ENCODE measurements at regions not wholly inside any gene's neighbourhood (a gene's known extent, or its start where the extent isn't known, plus 50 kb on each side); places are given as distances from the start of the nearest gene placed in this dataset.

- Mint-ChIP-seq H3K36me3 (ENCODE audit: insufficient read depth) (peaks cover 4% of the 10 kb centered on the region), H3K4me1 (ENCODE audit: low read depth in 2 of 2) (peaks cover 25 to 40% of the 10 kb centered on the region in 2 donors), H3K27me3 (no peaks in the 10 kb centered on the region), H3K4me3 (peak overlapping the region; percentile 55 to 68), H3K27ac (peak overlapping the region; percentile 33 to 84), H3K9me3 (no peaks in the 10 kb centered on the region)
- ATAC-seq (replicated peaks) (peak; percentile 98), DNase-seq (peak; percentile 51 to 68 (median 62))
Measured at GRCh38 chr3:68088216-68088615, 433.8 kb upstream of the SUCLG2 start.

DNA sequence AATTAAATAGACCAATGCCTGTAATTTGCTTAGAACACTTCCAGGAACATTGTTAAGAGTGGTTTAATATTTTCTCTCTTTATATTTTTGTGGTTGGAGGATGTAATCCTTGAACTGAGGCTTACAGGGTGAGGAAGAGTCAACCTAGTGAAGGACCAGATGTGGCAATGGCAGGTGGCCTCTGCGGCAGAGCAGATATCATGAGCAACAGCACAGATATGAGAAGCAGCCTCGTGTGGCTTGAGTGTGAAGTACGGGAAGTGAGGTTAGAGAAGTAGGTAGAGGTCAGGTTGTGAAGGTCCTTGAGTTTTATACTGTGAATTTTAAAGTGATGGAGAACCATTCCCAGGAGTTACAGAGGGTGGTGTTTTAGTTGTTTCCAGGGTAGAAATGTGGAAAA, 417.6 kb upstream of the SUCLG2 start:
- Mint-ChIP-seq H3K27ac (peak overlapping the region in 1 of 2 donors; percentile 12), H3K27me3 (no peaks in the 10 kb centered on the region), H3K4me1 (ENCODE audit: low read depth in 2 of 2) (peaks cover 5 to 17% of the 10 kb centered on the region in 2 donors), H3K9me3 (peaks cover 0 to 5% of the 10 kb centered on the region in 2 donors), H3K4me3 (peak overlapping the region in 1 of 2 donors; percentile 0), H3K36me3 (ENCODE audit: insufficient read depth) (no peaks in the 10 kb centered on the region)
- DNase-seq (no peak), ATAC-seq (replicated peaks) (peak; percentile 79)

DNA sequence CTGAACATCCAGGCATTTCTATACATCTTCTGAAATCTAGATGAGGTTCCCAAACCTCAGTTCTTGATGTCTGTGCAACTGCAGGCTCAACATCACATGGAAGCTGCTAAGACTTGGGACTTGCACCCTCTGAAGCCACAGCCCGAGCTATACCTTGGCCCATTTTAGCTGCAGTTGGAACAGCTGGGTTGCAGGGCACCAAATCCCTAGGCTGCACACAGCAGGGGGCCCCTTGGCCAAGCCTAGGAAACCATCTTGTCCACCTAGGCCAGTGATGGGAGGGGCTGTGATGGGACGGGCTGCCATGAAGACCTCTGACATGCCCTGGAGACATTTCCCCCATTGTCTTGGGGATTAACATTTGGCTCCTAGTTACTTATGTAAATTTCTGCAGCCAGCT, 415.8 kb upstream of the SUCLG2 start:
- H3K9me3 Mint-ChIP-seq = peaks cover 0 to 5% of the 10 kb centered on the region in 2 donors
- H3K36me3 Mint-ChIP-seq (ENCODE audit: insufficient read depth) = no peaks in the 10 kb centered on the region
- no peak for DNase-seq
- peaks cover 5 to 15% of the 10 kb centered on the region in 2 donors for H3K4me1 Mint-ChIP-seq (ENCODE audit: low read depth in 2 of 2)
- H3K27me3 Mint-ChIP-seq = no peaks in the 10 kb centered on the region
- ATAC-seq (replicated peaks) = no peak
- no peak overlapping the region for H3K27ac Mint-ChIP-seq
- no peak overlapping the region for H3K4me3 Mint-ChIP-seq

- DNase-seq (no peak), ATAC-seq (replicated peaks) (no peak)
- peaks cover 0 to 5% of the 10 kb centered on the region in 2 donors for H3K9me3 Mint-ChIP-seq
- no peaks in the 10 kb centered on the region for H3K27me3 Mint-ChIP-seq
- no peaks in the 10 kb centered on the region for H3K36me3 Mint-ChIP-seq (ENCODE audit: insufficient read depth)
- H3K4me3 Mint-ChIP-seq = no peak overlapping the region
- H3K4me1 Mint-ChIP-seq (ENCODE audit: low read depth in 2 of 2) = peaks cover 4 to 5% of the 10 kb centered on the region in 2 donors
- no peak overlapping the region for H3K27ac Mint-ChIP-seq
Measured at GRCh38 chr3:68067314-68067713, 412.9 kb upstream of the SUCLG2 start.

GRCh38 chr3:68062926-68063325, 408.5 kb upstream of the SUCLG2 start:
- no peak overlapping the region for H3K27ac Mint-ChIP-seq

DNA sequence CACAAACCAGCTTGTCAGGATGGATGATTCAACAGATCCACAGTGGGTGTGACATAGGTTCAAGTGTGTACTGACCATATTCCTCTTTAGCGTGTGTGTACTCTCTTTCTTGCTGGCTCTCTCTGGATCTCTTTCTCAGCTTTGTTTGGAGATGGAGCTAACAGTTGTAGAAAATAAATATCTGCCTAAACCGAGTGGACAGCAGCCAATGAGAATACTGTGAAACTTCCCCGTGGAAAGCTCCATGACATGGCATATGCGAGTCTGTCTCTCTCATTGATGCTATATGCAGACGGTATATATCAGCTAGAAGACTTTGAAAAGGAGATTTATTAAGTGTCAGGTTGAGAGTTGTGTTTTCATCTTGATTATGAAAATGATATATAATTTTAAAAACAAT, 406.5 kb upstream of the SUCLG2 start:
- H3K27me3 Mint-ChIP-seq = no peaks in the 10 kb centered on the region
- no peak overlapping the region for H3K27ac Mint-ChIP-seq
- no peak overlapping the region for H3K4me3 Mint-ChIP-seq
- H3K4me1 Mint-ChIP-seq (ENCODE audit: low read depth in 2 of 2) = peaks cover 20 to 39% of the 10 kb centered on the region in 2 donors
- H3K36me3 Mint-ChIP-seq (ENCODE audit: insufficient read depth) = peaks cover 4% of the 10 kb centered on the region
- ATAC-seq (replicated peaks) (no peak), DNase-seq (no peak)
- H3K9me3 Mint-ChIP-seq = no peaks in the 10 kb centered on the region

More at GRCh38 chr3:68062926-68063325, 408.5 kb upstream of the SUCLG2 start:
- DNase-seq = no peak
- H3K4me1 Mint-ChIP-seq (ENCODE audit: low read depth in 2 of 2) = peaks cover 12 to 26% of the 10 kb centered on the region in 2 donors
- no peak overlapping the region for H3K4me3 Mint-ChIP-seq
- no peak for ATAC-seq (replicated peaks)
- no peaks in the 10 kb centered on the region for H3K27me3 Mint-ChIP-seq
- H3K9me3 Mint-ChIP-seq = no peaks in the 10 kb centered on the region
- H3K36me3 Mint-ChIP-seq (ENCODE audit: insufficient read depth) = no peaks in the 10 kb centered on the region

- DNase-seq = no peak
- H3K4me3 Mint-ChIP-seq = peak overlapping the region in 1 of 2 donors; percentile 32
- no peak overlapping the region for H3K27ac Mint-ChIP-seq
- peaks cover 4% of the 10 kb centered on the region for H3K36me3 Mint-ChIP-seq (ENCODE audit: insufficient read depth)
- no peaks in the 10 kb centered on the region for H3K27me3 Mint-ChIP-seq
- no peak for ATAC-seq (replicated peaks)
- no peaks in the 10 kb centered on the region for H3K9me3 Mint-ChIP-seq
- H3K4me1 Mint-ChIP-seq (ENCODE audit: low read depth in 2 of 2) = peaks cover 20 to 40% of the 10 kb centered on the region in 2 donors
Measured at GRCh38 chr3:68060191-68060590, 405.8 kb upstream of the SUCLG2 start.

GRCh38 chr3:68059628-68060152, 405.3 kb upstream of the SUCLG2 start:
- Mint-ChIP-seq H3K4me1 (ENCODE audit: low read depth in 2 of 2) (peaks cover 20 to 40% of the 10 kb centered on the region in 2 donors), H3K27ac (no peak overlapping the region), H3K27me3 (no peaks in the 10 kb centered on the region), H3K36me3 (ENCODE audit: insufficient read depth) (peaks cover 4% of the 10 kb centered on the region), H3K9me3 (no peaks in the 10 kb centered on the region), H3K4me3 (peak overlapping the region in 1 of 2 donors; percentile 55)
- DNase-seq = no peak
- ATAC-seq (replicated peaks) = no peak

- H3K4me3 Mint-ChIP-seq = peak overlapping the region; percentile 37 to 55
- ATAC-seq (replicated peaks) (peak; percentile 99), DNase-seq (peak; percentile 40 to 66 (median 47))
- H3K9me3 Mint-ChIP-seq = no peaks in the 10 kb centered on the region
- peaks cover 4% of the 10 kb centered on the region for H3K36me3 Mint-ChIP-seq (ENCODE audit: insufficient read depth)
- H3K4me1 Mint-ChIP-seq (ENCODE audit: low read depth in 2 of 2) = peaks cover 20 to 40% of the 10 kb centered on the region in 2 donors
- H3K27me3 Mint-ChIP-seq = no peaks in the 10 kb centered on the region
- H3K27ac Mint-ChIP-seq = peak overlapping the region in 1 of 2 donors; percentile 77
Measured at GRCh38 chr3:68057637-68058320, 403.4 kb upstream of the SUCLG2 start.

DNA sequence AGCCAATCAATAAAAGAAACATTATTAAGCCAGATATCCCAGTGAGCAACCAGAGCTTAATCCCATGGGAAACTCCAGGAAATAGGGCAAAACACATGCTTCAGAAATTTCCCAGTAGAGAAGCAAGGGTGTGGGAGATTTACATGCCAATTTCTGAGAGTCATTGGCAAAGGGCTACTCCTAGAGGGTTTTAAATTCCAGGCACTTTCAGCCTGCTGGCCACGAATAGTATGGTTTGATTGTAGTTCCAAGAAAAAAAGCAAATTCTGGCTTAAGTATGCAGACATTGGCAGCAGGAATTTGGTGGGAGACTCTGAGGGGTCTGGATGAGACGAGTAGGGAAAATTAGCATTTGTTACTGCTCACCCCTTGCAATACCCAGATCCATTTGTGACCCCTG, 402.1 kb upstream of the SUCLG2 start:
- peaks cover 4% of the 10 kb centered on the region for H3K36me3 Mint-ChIP-seq (ENCODE audit: insufficient read depth)
- H3K27ac Mint-ChIP-seq = peak overlapping the region in 1 of 2 donors; percentile 77
- peaks cover 6 to 9% of the 10 kb centered on the region in 2 donors for H3K27me3 Mint-ChIP-seq
- DNase-seq = no peak
- ATAC-seq (replicated peaks) = no peak
- no peaks in the 10 kb centered on the region for H3K9me3 Mint-ChIP-seq
- H3K4me3 Mint-ChIP-seq = peak overlapping the region in 1 of 2 donors; percentile 55
- H3K4me1 Mint-ChIP-seq (ENCODE audit: low read depth in 2 of 2) = peaks cover 21 to 40% of the 10 kb centered on the region in 2 donors

- no peaks in the 10 kb centered on the region for H3K9me3 Mint-ChIP-seq
- ATAC-seq (replicated peaks) = no peak
- no peak for DNase-seq
- peaks cover 4% of the 10 kb centered on the region for H3K36me3 Mint-ChIP-seq (ENCODE audit: insufficient read depth)
- no peak overlapping the region for H3K27ac Mint-ChIP-seq
- peaks cover 11 to 12% of the 10 kb centered on the region in 2 donors for H3K27me3 Mint-ChIP-seq
- no peak overlapping the region for H3K4me3 Mint-ChIP-seq
- H3K4me1 Mint-ChIP-seq (ENCODE audit: low read depth in 2 of 2) = peaks cover 21 to 35% of the 10 kb centered on the region in 2 donors
Measured at GRCh38 chr3:68055215-68055614, 400.8 kb upstream of the SUCLG2 start.

DNA sequence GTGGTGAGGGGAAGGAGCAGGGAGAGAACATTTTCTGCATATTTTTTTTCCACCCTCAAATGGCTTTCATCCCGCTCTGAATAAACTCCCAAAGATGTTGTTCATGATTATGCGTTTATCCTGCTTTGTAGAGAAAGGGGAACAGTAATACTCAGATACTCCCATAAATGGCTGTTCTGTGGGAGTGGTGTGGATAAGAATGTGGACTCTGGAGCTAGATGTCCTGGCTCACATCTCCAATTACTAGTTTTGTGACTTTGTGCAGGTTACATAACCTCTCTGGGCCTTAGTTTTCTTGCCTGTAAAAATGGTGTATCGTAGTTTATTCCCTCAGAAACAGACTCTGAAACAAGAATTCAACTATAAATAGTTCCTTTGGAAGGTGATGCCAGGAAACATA, 395.4 kb upstream of the SUCLG2 start:
- H3K4me3 Mint-ChIP-seq = no peak overlapping the region

GRCh38 chr3:68045976-68046375, 391.6 kb upstream of the SUCLG2 start:
- no peak overlapping the region for H3K27ac Mint-ChIP-seq
- peaks cover 15 to 24% of the 10 kb centered on the region in 2 donors for H3K27me3 Mint-ChIP-seq
- peaks cover 2% of the 10 kb centered on the region for H3K36me3 Mint-ChIP-seq (ENCODE audit: insufficient read depth)
- no peaks in the 10 kb centered on the region for H3K9me3 Mint-ChIP-seq
- H3K4me1 Mint-ChIP-seq (ENCODE audit: low read depth in 2 of 2) = peaks cover 0 to 3% of the 10 kb centered on the region in 2 donors
- DNase-seq = no peak
- H3K4me3 Mint-ChIP-seq = no peak overlapping the region
- ATAC-seq (replicated peaks) = no peak

More for the DNA sequence above, 395.4 kb upstream of the SUCLG2 start:
- Mint-ChIP-seq H3K4me1 (ENCODE audit: low read depth in 2 of 2) (peaks cover 0 to 4% of the 10 kb centered on the region in 2 donors), H3K9me3 (no peaks in the 10 kb centered on the region), H3K27ac (no peak overlapping the region), H3K27me3 (peaks cover 24 to 30% of the 10 kb centered on the region in 2 donors), H3K36me3 (ENCODE audit: insufficient read depth) (peaks cover 2% of the 10 kb centered on the region)
- DNase-seq (no peak), ATAC-seq (replicated peaks) (no peak)

DNA sequence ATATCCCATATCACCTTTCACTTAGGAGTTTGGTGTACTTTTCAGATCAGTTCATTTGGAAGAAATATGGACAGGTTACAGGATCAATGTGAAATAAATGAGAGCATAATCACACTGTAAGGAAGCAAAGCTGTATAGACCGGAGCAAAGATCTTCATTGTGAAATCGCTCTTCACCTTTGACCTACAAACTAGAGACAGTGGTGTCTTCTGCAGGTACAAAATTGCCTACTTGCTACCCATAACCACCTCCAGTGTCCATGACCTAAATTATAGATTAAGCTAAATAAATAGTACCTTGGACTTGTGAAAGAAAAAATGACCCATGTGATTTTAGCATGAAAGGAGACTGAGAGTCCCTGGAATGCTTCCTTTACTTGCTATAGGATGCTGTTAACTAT, 379.5 kb upstream of the SUCLG2 start:
- Mint-ChIP-seq H3K27ac (no peak overlapping the region), H3K4me3 (no peak overlapping the region), H3K9me3 (no peaks in the 10 kb centered on the region), H3K36me3 (ENCODE audit: insufficient read depth) (no peaks in the 10 kb centered on the region), H3K4me1 (ENCODE audit: low read depth in 2 of 2) (no peaks in the 10 kb centered on the region), H3K27me3 (peaks cover 7 to 27% of the 10 kb centered on the region in 2 donors)
- DNase-seq (no peak), ATAC-seq (replicated peaks) (no peak)
